ENCODE measurements at regions not wholly inside any gene's neighbourhood (a gene's known extent, or its start where the extent isn't known, plus 50 kb on each side); places are given as distances from the start of the nearest gene placed in this dataset.

- Mint-ChIP-seq H3K4me3 (no peak overlapping the region), H3K27ac (no peak overlapping the region), H3K27me3 (ENCODE audit: low read depth) (peaks cover 84% of the 10 kb centered on the region), H3K4me1 (no peaks in the 10 kb centered on the region), H3K9me3 (no peaks in the 10 kb centered on the region), H3K36me3 (no peaks in the 10 kb centered on the region)
- TF ChIP-seq CTCF (IDR thresholded peaks at IDR 0.05; ENCODE audit: unreplicated experiment): no peak
- no peak for DNase-seq (ENCODE audit: low spot score in 2 of 2, unreplicated experiment in 2 of 2)
These were observed 214.3 kb downstream of the ENGASE start for GRCh38 chr17:79288950-79289349.

- H3K27me3 Mint-ChIP-seq (ENCODE audit: low read depth): peaks cover 86% of the 10 kb centered on the region
- H3K4me3 Mint-ChIP-seq: no peak overlapping the region
- H3K9me3 Mint-ChIP-seq: no peaks in the 10 kb centered on the region
- DNase-seq (ENCODE audit: low spot score in 2 of 2, unreplicated experiment in 2 of 2): no peak
- no peaks in the 10 kb centered on the region for H3K4me1 Mint-ChIP-seq
- no peak overlapping the region for H3K27ac Mint-ChIP-seq
- H3K36me3 Mint-ChIP-seq: no peaks in the 10 kb centered on the region
- TF ChIP-seq CTCF (IDR thresholded peaks at IDR 0.05; ENCODE audit: unreplicated experiment): no peak
These were observed 211.8 kb downstream of the ENGASE start for GRCh38 chr17:79286440-79286839.

GRCh38 chr17:79285973-79286372 is 211.3 kb downstream of the ENGASE start:
- Mint-ChIP-seq H3K4me1 (no peaks in the 10 kb centered on the region), H3K4me3 (no peak overlapping the region), H3K36me3 (no peaks in the 10 kb centered on the region), H3K27ac (no peak overlapping the region), H3K27me3 (ENCODE audit: low read depth) (peaks cover 86% of the 10 kb centered on the region), H3K9me3 (no peaks in the 10 kb centered on the region)
- no peak for DNase-seq (ENCODE audit: low spot score in 2 of 2, unreplicated experiment in 2 of 2)
- TF ChIP-seq CTCF (IDR thresholded peaks at IDR 0.05; ENCODE audit: unreplicated experiment): no peak

- no peaks in the 10 kb centered on the region for H3K4me1 Mint-ChIP-seq
- peaks cover 57% of the 10 kb centered on the region for H3K27me3 Mint-ChIP-seq (ENCODE audit: low read depth)
- DNase-seq (ENCODE audit: low spot score in 2 of 2, unreplicated experiment in 2 of 2): no peak
- H3K4me3 Mint-ChIP-seq: no peak overlapping the region
- no peaks in the 10 kb centered on the region for H3K9me3 Mint-ChIP-seq
- no peaks in the 10 kb centered on the region for H3K36me3 Mint-ChIP-seq
- TF ChIP-seq CTCF (IDR thresholded peaks at IDR 0.05; ENCODE audit: unreplicated experiment): no peak
- H3K27ac Mint-ChIP-seq: no peak overlapping the region
These were observed 207.7 kb downstream of the ENGASE start for GRCh38 chr17:79282294-79282693.

GRCh38 chr17:79281803-79282202 is 207.2 kb downstream of the ENGASE start:
- Mint-ChIP-seq H3K9me3 (no peaks in the 10 kb centered on the region), H3K4me3 (no peak overlapping the region), H3K36me3 (no peaks in the 10 kb centered on the region), H3K4me1 (no peaks in the 10 kb centered on the region), H3K27me3 (ENCODE audit: low read depth) (peaks cover 53% of the 10 kb centered on the region), H3K27ac (no peak overlapping the region)
- no peak for DNase-seq (ENCODE audit: low spot score in 2 of 2, unreplicated experiment in 2 of 2)
- no peak for TF ChIP-seq CTCF (IDR thresholded peaks at IDR 0.05; ENCODE audit: unreplicated experiment)
